ENCODE measurements at regions not wholly inside any gene's neighbourhood (a gene's known extent, or its start where the extent isn't known, plus 50 kb on each side); places are given as distances from the start of the nearest gene placed in this dataset.

- H3K79me2 ChIP-seq (ENCODE audit: control insufficient read depth in 1 of 2, insufficient read depth in 2 of 2, low read length in 2 of 2): no peaks in the 10 kb centered on the region
- H3K56ac ChIP-seq (replicated peaks; ENCODE audit: insufficient read length, low read depth, low read length): no peak overlapping the region
- no peaks in the 10 kb centered on the region for H3K27me3 ChIP-seq (replicated peaks in 1 of 4; ENCODE audit: control insufficient read depth in 3 of 4, extremely low read depth in 1 of 4, insufficient read depth in 3 of 4, low read length in 3 of 4)
- ChIA-PET POLR2A (ENCODE audit: partially characterized antibody) (no interaction called here), CTCF (ENCODE audit: partially characterized antibody) (no interaction called here)
- peak overlapping the region; percentile 49; the same call in 1 of the 2 replicates for H2AFZ ChIP-seq (ENCODE audit: low read length)
- no peak for FAIRE-seq
- no peak overlapping the region for H3K23ac ChIP-seq (ENCODE audit: insufficient read length)
- no peak overlapping the region for H2BK20ac ChIP-seq (ENCODE audit: low read length)
- H4K91ac ChIP-seq (replicated peaks; ENCODE audit: insufficient read length, low read length): no peak overlapping the region
- H3K23me2 ChIP-seq (ENCODE audit: low read depth, low read length): no peaks in the 10 kb centered on the region
- H4K8ac ChIP-seq (ENCODE audit: extremely low read depth, insufficient read depth, low read length): no peak overlapping the region
- no peak overlapping the region for H4K5ac ChIP-seq (ENCODE audit: insufficient read length, low read depth, low read length)
- no peak overlapping the region for H3K14ac ChIP-seq (ENCODE audit: insufficient read length)
- H2AK5ac ChIP-seq (ENCODE audit: low read depth, low read length): no peak overlapping the region
- H2BK12ac ChIP-seq (ENCODE audit: low read depth, low read length): no peak overlapping the region
- H3K9ac ChIP-seq (replicated peaks in 1 of 4; ENCODE audit: extremely low read depth in 1 of 4, low read depth in 3 of 4, low read length in 3 of 4): no peak overlapping the region
- H3K9me3 ChIP-seq (ENCODE audit: insufficient read depth in 2 of 2, low read depth in 1 of 2, low read length in 1 of 2): no peaks in the 10 kb centered on the region
- no peaks in the 10 kb centered on the region for H3K4me1 ChIP-seq (replicated peaks in 1 of 4; ENCODE audit: control insufficient read depth in 3 of 4, insufficient read depth in 4 of 4, low read length in 3 of 4)
- no peak overlapping the region for H3K4me3 ChIP-seq (ENCODE audit: extremely low read depth in 1 of 4, insufficient read depth in 2 of 4, low read depth in 3 of 4, low read length in 4 of 4)
- no peak for TF ChIP-seq NRF1 (IDR thresholded peaks at IDR 0.05; ENCODE audit: low read depth, low read length)
- TF ChIP-seq HDAC2 (IDR thresholded peaks at IDR 0.05; ENCODE audit: borderline replicate concordance in 1 of 2, low read depth in 2 of 2, low read length in 2 of 2): no peak
- TF ChIP-seq TBP (IDR thresholded peaks at IDR 0.05; ENCODE audit: low read depth, low read length): no peak
- TF ChIP-seq TEAD4 (IDR thresholded peaks at IDR 0.05; ENCODE audit: low read depth, low read length): no peak
- TF ChIP-seq GABPA (IDR thresholded peaks at IDR 0.05; ENCODE audit: borderline replicate concordance, insufficient read depth, low read length): no peak
- no peak for TF ChIP-seq CREB1 (IDR thresholded peaks at IDR 0.05)
- no peak for TF ChIP-seq YY1 (IDR thresholded peaks at IDR 0.05; ENCODE audit: low read depth, low read length)
- TF ChIP-seq ATF2 (IDR thresholded peaks at IDR 0.05; ENCODE audit: low read length): no peak
- no peak for TF ChIP-seq EGR1 (IDR thresholded peaks at IDR 0.05; ENCODE audit: borderline replicate concordance, low read depth, low read length)
- DNase-seq (ENCODE audit: low read depth in 1 of 2, low spot score in 2 of 2): no peak
- H4K20me1 ChIP-seq (replicated peaks in 1 of 2; ENCODE audit: control insufficient read depth in 1 of 2, insufficient read depth in 2 of 2, low read length in 2 of 2): no peaks in the 10 kb centered on the region
- no peaks in the 10 kb centered on the region for H3K79me1 ChIP-seq (ENCODE audit: low read depth, low read length)
- 96% methylated on average over 1 of the region's 1 CpG; no CpG with 5 or more reads in 1 of the 2 experiments for WGBS, 2 experiments (ENCODE audit: extremely low coverage in 1 of 2, insufficient coverage in 1 of 2, insufficient read length in 1 of 2, insufficient replicate concordance in 2 of 2, low coverage in 1 of 2, low lambda C conversion rate in 2 of 2, missing lambda C conversion rate in 1 of 2)
- H3K18ac ChIP-seq (ENCODE audit: extremely low read depth, low read length): no peak overlapping the region
- no peak overlapping the region for H2BK15ac ChIP-seq (ENCODE audit: low read length)
- no peak overlapping the region for H3K27ac ChIP-seq (ENCODE audit: low read depth, low read length)
- H2BK120ac ChIP-seq (replicated peaks; ENCODE audit: low read depth, low read length): no peak overlapping the region
- no peak overlapping the region for H3K4ac ChIP-seq (replicated peaks; ENCODE audit: insufficient read length, low read depth, low read length)
- H2BK5ac ChIP-seq (ENCODE audit: low read depth, low read length): no peak overlapping the region
- H3K36me3 ChIP-seq (ENCODE audit: control insufficient read depth in 2 of 4, insufficient read depth in 4 of 4, low read length in 3 of 4): no peaks in the 10 kb centered on the region
- no peak overlapping the region for H3K4me2 ChIP-seq (ENCODE audit: insufficient read depth in 1 of 2, low read depth in 2 of 2, low read length in 2 of 2)
These were observed 186.1 kb upstream of the ADRA1D start for GRCh38 chr20:4435225-4435624.

All from H1 (cell line).